HEK293 (cell line): ENCODE measurements at regions not wholly inside any gene's neighbourhood (a gene's known extent, or its start where the extent isn't known, plus 50 kb on each side); places are given as distances from the start of the nearest gene placed in this dataset.
"Not testable (repeated sequence)": the region's sequence is repeated elsewhere in the genome, so short reads cannot be mapped to it uniquely, and the experiment has no call there.

ENCODE experiments used
- CTCF ChIA-PET: fragments of 350-600 bp; formaldehyde crosslinking; extraction: SDS; loops from one replicate; lab custom pipeline; 2021; ENCODE audit warnings: antibody characterized with exemption; lab: Yijun Ruan, JAX
- POLR2A ChIA-PET: fragments of 300-600 bp; formaldehyde crosslinking; extraction: SDS; loops from one replicate; lab custom pipeline; 2020; ENCODE audit warnings: antibody characterized with exemption, inconsistent platforms; lab: Yijun Ruan, JAX
- H3K27ac ChIP-seq: fragments of 200-500 bp; sonication (Bioruptor generic); 2 replicates; pipeline ENCODE4 v1.5.1; 2014; ENCODE audit warnings: low read depth, low read length, control low read depth, inconsistent platforms; ENCODE audit errors: extremely low read depth
- H3K36me3 ChIP-seq, 2 experiments: fragments of 200-500 bp in 1 of 2; sonication (Bioruptor generic) in 1 of 2; 1 replicate in 1 of 2; 2 replicates in 1 of 2; pipeline ENCODE4 v1.5.1; 2014 to 2017; ENCODE audit warnings: inconsistent platforms in 2 of 2, low read length in 2 of 2; ENCODE audit not compliant: control insufficient read depth in 2 of 2, insufficient read depth in 1 of 2
- H3K4me1 ChIP-seq: fragments of 200-500 bp; sonication (Bioruptor generic); 2 replicates; pipeline ENCODE4 v1.5.1; 2014; ENCODE audit warnings: mild to moderate bottlenecking, low read length, inconsistent platforms; ENCODE audit not compliant: control insufficient read depth, insufficient read depth
- H3K4me3 ChIP-seq: 2 replicates; pipeline ENCODE4 v1.5.1; 2011; ENCODE audit warnings: low read depth, mild to moderate bottlenecking, control low read depth, low read length, moderate library complexity
- H3K9me3 ChIP-seq: fragments of 200-500 bp; sonication (Bioruptor generic); 2 replicates; pipeline ENCODE4 v1.5.1; 2014; ENCODE audit warnings: low read depth, low read length, inconsistent platforms; ENCODE audit not compliant: control insufficient read depth, insufficient read depth
- GLI4 ChIP-seq: fragments of 450-650 bp; formaldehyde crosslinking; IDR thresholded peaks from 2 replicates; pipeline ENCODE4 v1.5.1; 2016; ENCODE audit warnings: missing biosample characterization, missing genetic modification characterization
- KLF8 ChIP-seq: fragments of 450-650 bp; formaldehyde crosslinking; IDR thresholded peaks from 2 replicates; pipeline ENCODE4 v1.5.1; 2016; ENCODE audit warnings: missing biosample characterization, missing genetic modification characterization
- TRIM28 ChIP-seq: IDR thresholded peaks from 2 replicates; pipeline ENCODE4 v1.6.1; 2011; ENCODE audit warnings: low read length, control low read depth, borderline replicate concordance
- ZNF157 ChIP-seq: fragments of 450-650 bp; formaldehyde crosslinking; IDR thresholded peaks from 2 replicates; pipeline ENCODE4 v1.5.1; 2016; ENCODE audit warnings: missing biosample characterization, missing genetic modification characterization
- ZNF214 ChIP-seq: fragments of 450-650 bp; formaldehyde crosslinking; IDR thresholded peaks from 2 replicates; pipeline ENCODE4 v1.5.1; 2017; ENCODE audit warnings: missing biosample characterization, mild to moderate bottlenecking, missing genetic modification characterization, borderline replicate concordance
- ZNF24 ChIP-seq: fragments of 450-650 bp; formaldehyde crosslinking; IDR thresholded peaks from 2 replicates; pipeline ENCODE4 v1.5.1; 2016; ENCODE audit warnings: missing biosample characterization, missing genetic modification characterization
- ZNF248 ChIP-seq: fragments of 450-650 bp; formaldehyde crosslinking; IDR thresholded peaks from 2 replicates; pipeline ENCODE4 v1.5.1; 2017; ENCODE audit warnings: missing biosample characterization, missing genetic modification characterization
- ZNF394 ChIP-seq: fragments of 450-650 bp; formaldehyde crosslinking; IDR thresholded peaks from 2 replicates; pipeline ENCODE4 v1.5.1; 2016; ENCODE audit warnings: missing biosample characterization, missing genetic modification characterization, mild to moderate bottlenecking, moderate library complexity, borderline replicate concordance
- ZNF555 ChIP-seq: fragments of 450-650 bp; formaldehyde crosslinking; conservative IDR thresholded peaks from 2 replicates; pipeline ENCODE4 v1.5.1; 2017; ENCODE audit warnings: missing biosample characterization, mild to moderate bottlenecking, missing genetic modification characterization, inconsistent platforms
- ZNF558 ChIP-seq: fragments of 450-650 bp; formaldehyde crosslinking; IDR thresholded peaks from 2 replicates; pipeline ENCODE4 v1.5.1; 2016; ENCODE audit warnings: missing biosample characterization, missing genetic modification characterization
- TF ChIP-seq, protein P1 (sequence below): fragments of 450-650 bp; formaldehyde crosslinking; IDR thresholded peaks from 2 replicates; pipeline ENCODE4 v1.5.1; 2016; ENCODE audit warnings: missing biosample characterization, missing genetic modification characterization, low read depth
- TF ChIP-seq, protein P2 (sequence below): fragments of 450-650 bp; formaldehyde crosslinking; IDR thresholded peaks from 2 replicates; pipeline ENCODE4 v1.5.1; 2016; ENCODE audit warnings: missing biosample characterization, missing genetic modification characterization
- TF ChIP-seq, protein P3 (sequence below): fragments of 450-650 bp; formaldehyde crosslinking; IDR thresholded peaks from 2 replicates; pipeline ENCODE4 v1.5.1; 2017; ENCODE audit warnings: missing biosample characterization, missing genetic modification characterization
- TF ChIP-seq, protein P4 (sequence below): fragments of 450-650 bp; formaldehyde crosslinking; IDR thresholded peaks from 2 replicates; pipeline ENCODE4 v1.5.1; 2016; ENCODE audit warnings: missing biosample characterization, missing genetic modification characterization, borderline replicate concordance

DNA sequence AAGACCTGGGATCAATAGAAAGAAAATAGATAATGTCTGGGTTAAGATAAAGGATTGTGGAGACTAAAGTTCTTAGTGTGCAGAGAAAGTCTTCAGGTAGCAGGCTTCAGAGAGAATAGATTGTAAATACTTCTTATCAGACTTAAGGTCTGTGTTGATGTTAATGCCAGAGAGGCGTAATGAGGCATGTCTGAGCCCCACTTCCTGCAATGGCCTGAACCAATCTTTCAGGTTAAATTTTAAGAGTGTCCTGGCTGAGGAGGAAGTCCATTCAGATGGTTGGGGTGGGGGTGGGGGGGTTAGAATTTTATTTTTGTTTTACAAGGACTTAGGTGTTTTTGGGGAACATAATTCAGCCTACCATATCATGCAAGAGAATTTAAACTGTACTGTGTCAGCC, 129.5 kb downstream of the EVA1A start:
- peaks cover 3% of the 10 kb centered on the region; the same call in 1 of the 2 replicates for H3K4me1 ChIP-seq
- no peak overlapping the region for H3K27ac ChIP-seq
- CTCF ChIA-PET, result no interaction called here
- no peaks in the 10 kb centered on the region for H3K36me3 ChIP-seq
- TF ChIP-seq KLF8 (tag by site-specific recombination) (no peak), GLI4 (tag by site-specific recombination) (no peak), ZNF24 (tag by site-specific recombination) (no peak), ZNF555 (tag by site-specific recombination) (no peak), ZNF394 (tag by site-specific recombination) (no peak), ZNF558 (tag by site-specific recombination) (no peak), ZNF248 (no peak), ZNF157 (tag by site-specific recombination) (no peak), ZNF214 (no peak), TRIM28 (no peak)
- TF ChIP-seq, protein P1, sequence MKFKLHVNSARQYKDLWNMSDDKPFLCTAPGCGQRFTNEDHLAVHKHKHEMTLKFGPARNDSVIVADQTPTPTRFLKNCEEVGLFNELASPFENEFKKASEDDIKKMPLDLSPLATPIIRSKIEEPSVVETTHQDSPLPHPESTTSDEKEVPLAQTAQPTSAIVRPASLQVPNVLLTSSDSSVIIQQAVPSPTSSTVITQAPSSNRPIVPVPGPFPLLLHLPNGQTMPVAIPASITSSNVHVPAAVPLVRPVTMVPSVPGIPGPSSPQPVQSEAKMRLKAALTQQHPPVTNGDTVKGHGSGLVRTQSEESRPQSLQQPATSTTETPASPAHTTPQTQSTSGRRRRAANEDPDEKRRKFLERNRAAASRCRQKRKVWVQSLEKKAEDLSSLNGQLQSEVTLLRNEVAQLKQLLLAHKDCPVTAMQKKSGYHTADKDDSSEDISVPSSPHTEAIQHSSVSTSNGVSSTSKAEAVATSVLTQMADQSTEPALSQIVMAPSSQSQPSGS (tag by site-specific recombination), result no peak
- TF ChIP-seq, protein P2, sequence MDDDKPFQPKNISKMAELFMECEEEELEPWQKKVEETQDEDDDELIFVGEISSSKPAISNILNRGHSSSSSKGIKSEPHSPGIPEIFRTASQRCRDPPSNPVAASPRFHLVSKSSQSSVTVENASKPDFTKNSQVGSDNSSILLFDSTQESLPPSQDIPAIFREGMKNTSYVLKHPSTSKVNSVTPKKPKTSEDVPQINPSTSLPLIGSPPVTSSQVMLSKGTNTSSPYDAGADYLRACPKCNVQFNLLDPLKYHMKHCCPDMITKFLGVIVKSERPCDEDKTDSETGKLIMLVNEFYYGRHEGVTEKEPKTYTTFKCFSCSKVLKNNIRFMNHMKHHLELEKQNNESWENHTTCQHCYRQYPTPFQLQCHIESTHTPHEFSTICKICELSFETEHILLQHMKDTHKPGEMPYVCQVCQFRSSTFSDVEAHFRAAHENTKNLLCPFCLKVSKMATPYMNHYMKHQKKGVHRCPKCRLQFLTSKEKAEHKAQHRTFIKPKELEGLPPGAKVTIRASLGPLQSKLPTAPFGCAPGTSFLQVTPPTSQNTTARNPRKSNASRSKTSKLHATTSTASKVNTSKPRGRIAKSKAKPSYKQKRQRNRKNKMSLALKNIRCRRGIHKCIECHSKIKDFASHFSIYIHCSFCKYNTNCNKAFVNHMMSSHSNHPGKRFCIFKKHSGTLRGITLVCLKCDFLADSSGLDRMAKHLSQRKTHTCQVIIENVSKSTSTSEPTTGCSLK (tag by site-specific recombination), result no peak
- TF ChIP-seq, protein P3, sequence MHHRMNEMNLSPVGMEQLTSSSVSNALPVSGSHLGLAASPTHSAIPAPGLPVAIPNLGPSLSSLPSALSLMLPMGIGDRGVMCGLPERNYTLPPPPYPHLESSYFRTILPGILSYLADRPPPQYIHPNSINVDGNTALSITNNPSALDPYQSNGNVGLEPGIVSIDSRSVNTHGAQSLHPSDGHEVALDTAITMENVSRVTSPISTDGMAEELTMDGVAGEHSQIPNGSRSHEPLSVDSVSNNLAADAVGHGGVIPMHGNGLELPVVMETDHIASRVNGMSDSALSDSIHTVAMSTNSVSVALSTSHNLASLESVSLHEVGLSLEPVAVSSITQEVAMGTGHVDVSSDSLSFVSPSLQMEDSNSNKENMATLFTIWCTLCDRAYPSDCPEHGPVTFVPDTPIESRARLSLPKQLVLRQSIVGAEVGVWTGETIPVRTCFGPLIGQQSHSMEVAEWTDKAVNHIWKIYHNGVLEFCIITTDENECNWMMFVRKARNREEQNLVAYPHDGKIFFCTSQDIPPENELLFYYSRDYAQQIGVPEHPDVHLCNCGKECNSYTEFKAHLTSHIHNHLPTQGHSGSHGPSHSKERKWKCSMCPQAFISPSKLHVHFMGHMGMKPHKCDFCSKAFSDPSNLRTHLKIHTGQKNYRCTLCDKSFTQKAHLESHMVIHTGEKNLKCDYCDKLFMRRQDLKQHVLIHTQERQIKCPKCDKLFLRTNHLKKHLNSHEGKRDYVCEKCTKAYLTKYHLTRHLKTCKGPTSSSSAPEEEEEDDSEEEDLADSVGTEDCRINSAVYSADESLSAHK (tag by site-specific recombination), result no peak
- TF ChIP-seq, protein P4, sequence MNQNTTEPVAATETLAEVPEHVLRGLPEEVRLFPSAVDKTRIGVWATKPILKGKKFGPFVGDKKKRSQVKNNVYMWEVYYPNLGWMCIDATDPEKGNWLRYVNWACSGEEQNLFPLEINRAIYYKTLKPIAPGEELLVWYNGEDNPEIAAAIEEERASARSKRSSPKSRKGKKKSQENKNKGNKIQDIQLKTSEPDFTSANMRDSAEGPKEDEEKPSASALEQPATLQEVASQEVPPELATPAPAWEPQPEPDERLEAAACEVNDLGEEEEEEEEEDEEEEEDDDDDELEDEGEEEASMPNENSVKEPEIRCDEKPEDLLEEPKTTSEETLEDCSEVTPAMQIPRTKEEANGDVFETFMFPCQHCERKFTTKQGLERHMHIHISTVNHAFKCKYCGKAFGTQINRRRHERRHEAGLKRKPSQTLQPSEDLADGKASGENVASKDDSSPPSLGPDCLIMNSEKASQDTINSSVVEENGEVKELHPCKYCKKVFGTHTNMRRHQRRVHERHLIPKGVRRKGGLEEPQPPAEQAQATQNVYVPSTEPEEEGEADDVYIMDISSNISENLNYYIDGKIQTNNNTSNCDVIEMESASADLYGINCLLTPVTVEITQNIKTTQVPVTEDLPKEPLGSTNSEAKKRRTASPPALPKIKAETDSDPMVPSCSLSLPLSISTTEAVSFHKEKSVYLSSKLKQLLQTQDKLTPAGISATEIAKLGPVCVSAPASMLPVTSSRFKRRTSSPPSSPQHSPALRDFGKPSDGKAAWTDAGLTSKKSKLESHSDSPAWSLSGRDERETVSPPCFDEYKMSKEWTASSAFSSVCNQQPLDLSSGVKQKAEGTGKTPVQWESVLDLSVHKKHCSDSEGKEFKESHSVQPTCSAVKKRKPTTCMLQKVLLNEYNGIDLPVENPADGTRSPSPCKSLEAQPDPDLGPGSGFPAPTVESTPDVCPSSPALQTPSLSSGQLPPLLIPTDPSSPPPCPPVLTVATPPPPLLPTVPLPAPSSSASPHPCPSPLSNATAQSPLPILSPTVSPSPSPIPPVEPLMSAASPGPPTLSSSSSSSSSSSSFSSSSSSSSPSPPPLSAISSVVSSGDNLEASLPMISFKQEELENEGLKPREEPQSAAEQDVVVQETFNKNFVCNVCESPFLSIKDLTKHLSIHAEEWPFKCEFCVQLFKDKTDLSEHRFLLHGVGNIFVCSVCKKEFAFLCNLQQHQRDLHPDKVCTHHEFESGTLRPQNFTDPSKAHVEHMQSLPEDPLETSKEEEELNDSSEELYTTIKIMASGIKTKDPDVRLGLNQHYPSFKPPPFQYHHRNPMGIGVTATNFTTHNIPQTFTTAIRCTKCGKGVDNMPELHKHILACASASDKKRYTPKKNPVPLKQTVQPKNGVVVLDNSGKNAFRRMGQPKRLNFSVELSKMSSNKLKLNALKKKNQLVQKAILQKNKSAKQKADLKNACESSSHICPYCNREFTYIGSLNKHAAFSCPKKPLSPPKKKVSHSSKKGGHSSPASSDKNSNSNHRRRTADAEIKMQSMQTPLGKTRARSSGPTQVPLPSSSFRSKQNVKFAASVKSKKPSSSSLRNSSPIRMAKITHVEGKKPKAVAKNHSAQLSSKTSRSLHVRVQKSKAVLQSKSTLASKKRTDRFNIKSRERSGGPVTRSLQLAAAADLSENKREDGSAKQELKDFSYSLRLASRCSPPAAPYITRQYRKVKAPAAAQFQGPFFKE (tag by site-specific recombination), result no peak
- POLR2A ChIA-PET, result no interaction called here
- no peak overlapping the region for H3K4me3 ChIP-seq
- no peaks in the 10 kb centered on the region for H3K9me3 ChIP-seq

- H3K9me3 ChIP-seq, H3K36me3 ChIP-seq, POLR2A ChIA-PET, H3K27ac ChIP-seq, H3K4me1 ChIP-seq, H3K4me3 ChIP-seq: not testable (repeated sequence)
- CTCF ChIA-PET, result interaction anchor here (1.2 kb wide), 1 partner anchor 179 kb away, joined by 7 read pairs; no protein-coding TSS in a partner anchor
These were observed 130.3 kb downstream of the EVA1A start for GRCh38 chr2:75430449-75430848.
